Stimulated activated naive B cell treated with anti-CD40 and anti-IgM and Interleukin-4, amounts not matched to agents 10 μg/mL and 1 μg/mL and 100 μg/mL, for 72 hours (primary cell): ENCODE measurements at regions not wholly inside any gene's neighbourhood (a gene's known extent, or its start where the extent isn't known, plus 50 kb on each side); places are given as distances from the start of the nearest gene placed in this dataset.

ENCODE experiments used
- ATAC-seq, 2 donors: fragments of 150-1000 bp; cut with Tn5 transposase; replicated peaks; 2 replicates each; pipeline ENCODE4 v1.10.0; 2021; ENCODE audit warnings: moderate library complexity in 1 of 2
- DNase-seq: peaks from one replicate; pipeline ENCODE4 v3.0.0; 2021
- H3K27ac Mint-ChIP-seq: one replicate; pipeline ENCODE4 v1.8.0; 2022; ENCODE audit warnings: mild to moderate bottlenecking, mixed read lengths
- H3K27me3 Mint-ChIP-seq, 2 donors: one replicate each; pipeline ENCODE4 v1.8.0; 2022; ENCODE audit warnings: mixed read lengths in 2 of 2
- H3K36me3 Mint-ChIP-seq, 2 donors: one replicate each; pipeline ENCODE4 v1.8.0; 2022; ENCODE audit warnings: mixed read lengths in 2 of 2, mild to moderate bottlenecking in 1 of 2
- H3K4me1 Mint-ChIP-seq, 2 donors: one replicate each; pipeline ENCODE4 v1.8.0; 2022; ENCODE audit warnings: mixed read lengths in 2 of 2, mild to moderate bottlenecking in 1 of 2
- H3K4me3 Mint-ChIP-seq, 2 donors: one replicate each; pipeline ENCODE4 v1.8.0; 2022; ENCODE audit warnings: mild to moderate bottlenecking in 2 of 2, mixed read lengths in 2 of 2, moderate library complexity in 1 of 2
- H3K9me3 Mint-ChIP-seq, 2 donors: one replicate each; pipeline ENCODE4 v1.8.0; 2022; ENCODE audit warnings: mixed read lengths in 2 of 2, mild to moderate bottlenecking in 1 of 2

DNA sequence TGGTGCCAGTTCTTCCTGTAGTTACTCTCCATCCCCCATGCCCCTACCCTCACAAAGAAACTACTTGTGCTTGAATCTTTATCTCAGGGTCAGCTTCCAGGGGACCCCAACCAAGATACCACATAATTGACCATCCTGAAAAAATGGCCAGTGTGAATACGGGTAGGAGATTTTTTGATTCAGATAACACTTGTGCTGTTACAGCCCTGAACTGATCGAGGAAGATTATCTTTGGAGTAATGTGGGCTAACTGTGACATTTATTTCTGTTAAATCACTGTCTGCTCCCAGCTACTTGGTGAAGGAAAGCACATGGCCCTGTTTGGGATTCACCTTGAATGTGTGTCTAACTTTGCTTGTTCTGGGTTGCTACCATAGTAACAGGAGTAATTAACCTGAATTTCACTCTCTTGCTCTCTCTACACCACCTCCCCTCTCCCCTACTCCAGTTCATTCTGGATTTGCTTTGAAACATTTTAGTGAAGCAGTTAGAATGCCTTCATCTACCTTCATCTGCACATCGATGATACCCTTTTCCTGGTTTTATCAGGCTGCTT lies 219.6 kb upstream of the CHD6 start:
- H3K27ac Mint-ChIP-seq: no peak overlapping the region
- no peaks in the 10 kb centered on the region for H3K36me3 Mint-ChIP-seq
- DNase-seq (no peak), ATAC-seq (no peak)
- no peaks in the 10 kb centered on the region for H3K4me1 Mint-ChIP-seq
- H3K9me3 Mint-ChIP-seq: peaks cover 0 to 3% of the 10 kb centered on the region in 2 donors
- H3K27me3 Mint-ChIP-seq: peaks cover 0 to 11% of the 10 kb centered on the region in 2 donors
- H3K4me3 Mint-ChIP-seq: no peak overlapping the region

DNA sequence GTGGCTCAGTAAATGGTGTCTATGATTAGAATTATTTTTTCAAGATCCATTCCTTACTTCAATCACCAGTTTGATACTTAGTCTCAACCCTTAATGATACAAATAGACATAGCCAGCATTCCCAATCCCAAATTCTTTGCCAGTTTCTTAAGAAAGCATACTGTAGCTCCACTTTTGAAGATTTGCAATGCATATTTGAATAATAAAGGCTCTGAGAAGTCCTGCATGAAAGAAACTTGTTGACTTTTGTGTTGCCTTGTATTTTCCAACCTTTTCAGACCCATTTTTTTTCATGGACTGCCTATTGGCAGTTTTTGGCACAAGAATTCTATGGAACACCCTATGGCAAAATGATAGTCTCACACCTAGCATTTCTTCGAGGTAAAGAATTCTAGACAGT lies 215.6 kb upstream of the CHD6 start:
- peaks cover 3 to 6% of the 10 kb centered on the region in 2 donors for H3K9me3 Mint-ChIP-seq
- DNase-seq (no peak), ATAC-seq (no peak)
- peaks cover 0 to 4% of the 10 kb centered on the region in 2 donors for H3K27me3 Mint-ChIP-seq
- no peaks in the 10 kb centered on the region for H3K4me1 Mint-ChIP-seq
- no peaks in the 10 kb centered on the region for H3K36me3 Mint-ChIP-seq
- H3K27ac Mint-ChIP-seq: no peak overlapping the region
- no peak overlapping the region for H3K4me3 Mint-ChIP-seq

DNA sequence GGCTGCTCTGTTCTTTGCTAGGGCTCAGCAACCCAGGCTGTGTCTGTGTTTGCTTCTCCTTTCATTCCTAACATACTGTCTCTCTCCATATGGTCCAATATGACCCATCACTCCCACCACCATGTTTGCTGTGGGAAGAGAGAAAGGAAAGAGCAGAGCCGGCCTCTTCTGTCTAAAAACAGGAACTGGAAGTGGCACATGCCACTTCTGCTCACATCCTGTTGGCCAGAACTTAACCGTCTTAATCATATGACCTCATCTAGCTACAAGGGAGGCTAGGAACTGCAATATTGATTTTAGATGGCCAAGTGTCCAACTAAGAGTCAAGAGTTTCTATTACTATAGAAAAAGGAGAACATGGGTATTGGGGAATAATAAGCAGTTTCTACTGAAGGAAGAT lies 212.5 kb upstream of the CHD6 start:
- H3K9me3 Mint-ChIP-seq: peaks cover 3 to 6% of the 10 kb centered on the region in 2 donors
- H3K27ac Mint-ChIP-seq: no peak overlapping the region
- ATAC-seq (peak in 1 of 2 donors; percentile 50), DNase-seq (no peak)
- no peaks in the 10 kb centered on the region for H3K36me3 Mint-ChIP-seq
- no peaks in the 10 kb centered on the region for H3K4me1 Mint-ChIP-seq
- H3K27me3 Mint-ChIP-seq: peaks cover 0 to 8% of the 10 kb centered on the region in 2 donors
- no peak overlapping the region for H3K4me3 Mint-ChIP-seq

DNA sequence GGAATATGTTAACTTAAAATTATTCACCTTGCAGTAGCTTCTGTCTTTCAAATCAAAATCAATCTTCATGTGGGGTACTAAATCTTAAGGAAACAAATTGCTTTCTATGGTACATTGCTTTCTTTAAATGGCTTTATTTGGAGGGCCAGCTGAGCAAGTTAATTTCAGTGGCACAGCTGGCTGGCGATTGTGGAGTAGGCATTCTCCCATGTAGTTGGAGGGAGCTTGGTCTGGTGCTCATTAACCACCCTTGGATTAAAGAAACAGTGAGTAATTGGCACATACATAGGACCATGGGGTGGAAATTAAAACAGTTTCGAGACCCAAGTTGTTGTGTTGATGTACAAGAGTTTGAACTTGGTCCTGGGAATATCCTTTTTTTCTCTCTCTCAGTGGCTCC lies 201.3 kb upstream of the CHD6 start:
- H3K27ac Mint-ChIP-seq: no peak overlapping the region
- DNase-seq (no peak), ATAC-seq (no peak)
- peaks cover 0 to under 1% of the 10 kb centered on the region in 2 donors for H3K27me3 Mint-ChIP-seq
- H3K9me3 Mint-ChIP-seq: peaks cover under 1 to 4% of the 10 kb centered on the region in 2 donors
- no peak overlapping the region for H3K4me3 Mint-ChIP-seq
- H3K4me1 Mint-ChIP-seq: no peaks in the 10 kb centered on the region
- H3K36me3 Mint-ChIP-seq: no peaks in the 10 kb centered on the region

DNA sequence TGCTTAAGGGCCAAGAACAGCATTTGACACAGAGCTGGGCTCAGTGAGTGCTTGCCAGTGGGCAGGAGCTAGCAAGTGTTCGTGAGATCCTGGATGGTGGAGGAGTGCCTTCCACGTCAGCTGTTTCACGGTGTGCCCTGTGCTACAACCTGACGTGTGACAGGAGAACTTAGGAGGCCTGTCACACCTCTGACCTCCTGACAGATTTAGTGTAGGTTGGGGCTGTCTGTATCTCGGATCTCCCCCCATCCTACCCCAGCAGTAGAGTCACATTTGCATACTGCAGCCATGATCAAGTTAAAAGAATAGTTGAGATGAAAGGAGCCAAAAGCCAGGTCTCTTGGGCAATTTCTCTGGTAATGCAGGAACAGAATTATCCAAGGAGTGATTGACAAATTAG lies 200.8 kb upstream of the CHD6 start:
- Mint-ChIP-seq H3K4me1 (no peaks in the 10 kb centered on the region), H3K4me3 (no peak overlapping the region), H3K27ac (no peak overlapping the region), H3K36me3 (no peaks in the 10 kb centered on the region), H3K27me3 (no peaks in the 10 kb centered on the region), H3K9me3 (peaks cover 0 to 4% of the 10 kb centered on the region in 2 donors)
- no peak for DNase-seq
- ATAC-seq: no peak

DNA sequence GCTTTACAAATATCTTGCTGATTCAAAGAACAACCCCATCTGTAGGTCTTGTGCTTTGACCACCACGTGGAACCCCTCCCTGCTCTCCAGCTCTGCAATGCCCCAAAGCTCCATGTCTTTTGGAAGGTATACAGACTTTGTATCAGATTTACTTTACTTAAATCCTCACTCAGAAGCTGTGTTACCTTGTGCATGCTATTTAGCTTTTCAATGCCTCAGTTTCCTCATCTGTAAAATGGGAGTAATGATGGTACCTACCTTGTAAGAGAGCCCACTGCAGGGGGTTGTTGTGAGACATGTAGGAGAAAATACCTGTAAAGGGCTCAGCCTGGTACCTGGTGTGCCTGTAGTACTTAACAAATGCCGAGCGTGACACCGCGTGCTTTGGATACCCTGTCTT lies 200.2 kb upstream of the CHD6 start:
- ATAC-seq (no peak), DNase-seq (no peak)
- no peaks in the 10 kb centered on the region for H3K4me1 Mint-ChIP-seq
- no peak overlapping the region for H3K27ac Mint-ChIP-seq
- H3K36me3 Mint-ChIP-seq: no peaks in the 10 kb centered on the region
- no peak overlapping the region for H3K4me3 Mint-ChIP-seq
- no peaks in the 10 kb centered on the region for H3K27me3 Mint-ChIP-seq
- peaks cover 0 to 4% of the 10 kb centered on the region in 2 donors for H3K9me3 Mint-ChIP-seq

DNA sequence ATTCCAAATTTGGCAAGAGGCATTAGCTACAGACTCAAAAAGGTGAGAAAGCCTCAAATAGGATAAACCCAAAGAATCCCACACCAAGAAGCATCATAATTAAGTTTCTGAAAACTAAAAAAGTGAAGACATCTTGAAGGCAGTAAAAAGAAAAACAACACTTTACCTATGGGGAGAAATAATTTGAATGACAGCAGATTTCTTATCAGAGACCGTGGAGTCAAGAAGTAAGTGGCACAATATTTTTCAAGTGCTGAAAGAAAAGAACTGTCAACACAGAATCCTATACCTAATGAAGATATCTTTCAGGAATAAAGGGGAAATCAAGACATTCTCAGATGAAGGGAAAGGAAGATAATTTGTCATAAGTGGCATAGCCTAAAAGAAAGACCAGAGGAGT lies 193.3 kb upstream of the CHD6 start:
- no peak overlapping the region for H3K27ac Mint-ChIP-seq
- H3K4me1 Mint-ChIP-seq: no peaks in the 10 kb centered on the region

DNA sequence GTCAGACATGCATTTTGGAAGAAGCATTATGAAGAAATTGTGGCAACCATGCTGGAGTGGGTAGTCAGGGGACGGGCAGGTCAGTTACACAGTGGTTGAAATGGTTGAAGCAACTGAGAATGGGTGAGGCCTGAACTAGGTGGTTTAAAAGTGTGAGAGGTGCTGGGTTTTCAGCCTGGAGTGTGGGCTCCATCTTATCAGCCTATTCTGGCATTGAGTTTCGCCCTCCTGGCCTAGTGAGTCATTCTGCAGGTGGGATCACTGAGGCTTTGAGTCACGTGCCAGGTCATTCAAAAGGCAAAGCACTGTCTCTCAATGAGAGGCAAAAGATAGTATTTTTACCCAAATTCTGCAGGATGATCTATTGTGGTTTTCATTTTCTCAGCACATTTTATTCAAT lies 181.9 kb upstream of the CHD6 start:
- Mint-ChIP-seq H3K27me3 (peaks cover 0 to 11% of the 10 kb centered on the region in 2 donors), H3K27ac (no peak overlapping the region), H3K36me3 (no peaks in the 10 kb centered on the region), H3K4me1 (no peaks in the 10 kb centered on the region), H3K4me3 (no peak overlapping the region), H3K9me3 (no peaks in the 10 kb centered on the region)
- ATAC-seq (no peak), DNase-seq (no peak)

More for the DNA sequence above, 193.3 kb upstream of the CHD6 start:
- H3K36me3 Mint-ChIP-seq: no peaks in the 10 kb centered on the region
- no peak for ATAC-seq
- no peak for DNase-seq
- H3K9me3 Mint-ChIP-seq: peaks cover 10 to 11% of the 10 kb centered on the region in 2 donors
- no peaks in the 10 kb centered on the region for H3K27me3 Mint-ChIP-seq
- no peak overlapping the region for H3K4me3 Mint-ChIP-seq

DNA sequence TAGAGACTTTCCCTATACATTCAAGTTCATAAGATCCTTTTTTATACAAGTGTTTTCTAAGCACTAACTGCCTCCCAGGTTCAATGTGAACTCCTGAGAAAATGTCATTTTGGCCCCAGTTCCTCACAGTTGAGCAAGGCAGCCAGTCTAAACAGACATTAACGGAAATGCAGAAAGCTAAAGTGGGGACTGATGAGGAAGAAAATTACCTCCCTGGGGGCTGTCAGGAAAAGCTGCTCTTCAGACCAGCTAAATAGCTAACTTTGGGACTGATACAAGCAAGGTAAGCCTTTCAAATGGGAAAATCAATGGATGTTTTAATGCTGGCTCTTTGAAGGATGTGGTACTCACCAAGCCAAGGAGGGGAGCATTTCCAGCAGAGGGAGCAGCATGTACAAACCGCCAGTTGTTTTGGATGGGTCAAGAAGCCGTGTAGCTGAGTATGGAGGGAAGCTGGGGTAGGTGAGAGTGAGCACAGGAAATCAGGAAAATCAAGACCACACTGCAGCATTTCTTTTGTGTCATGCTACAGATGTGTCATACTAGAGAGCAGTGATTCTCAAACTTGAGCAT lies 180.8 kb upstream of the CHD6 start:
- H3K9me3 Mint-ChIP-seq: no peaks in the 10 kb centered on the region
- no peak for ATAC-seq
- H3K4me3 Mint-ChIP-seq: no peak overlapping the region
- no peaks in the 10 kb centered on the region for H3K4me1 Mint-ChIP-seq
- peaks cover 0 to 11% of the 10 kb centered on the region in 2 donors for H3K27me3 Mint-ChIP-seq
- no peak overlapping the region for H3K27ac Mint-ChIP-seq
- H3K36me3 Mint-ChIP-seq: no peaks in the 10 kb centered on the region
- DNase-seq: no peak

DNA sequence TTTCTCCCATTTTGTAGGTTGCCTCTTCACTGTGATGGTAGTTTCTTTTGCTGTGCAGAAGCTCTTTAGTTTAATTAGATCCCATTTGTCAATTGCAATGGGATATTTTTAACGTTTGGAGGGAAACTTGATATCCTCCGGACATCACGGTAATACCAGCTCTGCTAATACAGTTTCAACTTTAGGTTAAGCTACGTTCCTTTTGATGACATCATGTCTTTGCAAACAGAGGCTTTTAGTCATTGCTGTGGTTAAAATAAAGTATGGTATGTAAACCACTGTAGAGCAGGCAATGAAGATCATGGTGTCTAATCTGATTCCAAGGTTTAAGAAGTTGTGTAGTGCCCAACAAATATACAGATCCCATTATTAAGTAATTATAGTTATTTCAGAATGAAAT lies 168.0 kb upstream of the CHD6 start:
- Mint-ChIP-seq H3K36me3 (no peaks in the 10 kb centered on the region), H3K9me3 (no peaks in the 10 kb centered on the region), H3K27me3 (no peaks in the 10 kb centered on the region), H3K4me3 (no peak overlapping the region), H3K4me1 (no peaks in the 10 kb centered on the region), H3K27ac (no peak overlapping the region)
- DNase-seq (no peak), ATAC-seq (no peak)

DNA sequence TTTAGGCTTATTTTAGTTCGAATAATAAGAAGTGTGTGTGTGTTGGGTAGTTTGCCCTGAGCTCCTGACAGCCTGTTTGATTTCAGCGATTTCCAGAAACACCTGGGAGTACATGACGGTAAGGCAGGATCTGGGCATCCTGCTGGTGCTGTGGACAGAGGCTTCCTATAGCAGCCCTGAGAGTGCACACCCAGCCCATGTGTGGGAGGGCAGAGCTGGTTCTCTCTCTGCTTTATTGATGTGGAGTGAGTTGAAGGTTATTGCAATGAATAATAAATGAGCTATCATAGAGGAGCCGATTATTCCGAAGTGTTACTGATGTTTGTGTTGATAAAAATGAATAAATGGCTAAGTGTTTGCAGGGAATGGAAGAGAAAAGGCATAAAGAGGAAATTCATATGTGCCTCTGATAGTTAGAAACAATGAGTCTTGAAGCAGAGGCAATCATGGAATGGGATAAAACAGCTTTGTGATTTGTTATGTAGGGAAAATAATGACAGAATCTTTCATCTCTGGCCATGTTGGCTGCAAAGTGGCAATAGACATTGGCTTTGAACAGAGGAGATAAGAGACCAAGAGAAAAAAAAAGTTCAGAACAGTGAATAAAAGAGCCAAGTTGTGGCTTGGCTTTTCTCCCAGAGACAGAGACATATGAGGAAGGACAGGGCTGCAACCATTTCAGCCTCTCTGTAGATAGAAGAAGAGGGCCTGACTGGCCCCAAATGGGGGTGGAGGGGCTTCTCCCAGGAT lies 166.2 kb upstream of the CHD6 start:
- no peaks in the 10 kb centered on the region for H3K36me3 Mint-ChIP-seq
- H3K27me3 Mint-ChIP-seq: no peaks in the 10 kb centered on the region
- no peak for ATAC-seq
- H3K27ac Mint-ChIP-seq: no peak overlapping the region
- H3K9me3 Mint-ChIP-seq: no peaks in the 10 kb centered on the region
- no peak overlapping the region for H3K4me3 Mint-ChIP-seq
- no peak for DNase-seq
- H3K4me1 Mint-ChIP-seq: no peaks in the 10 kb centered on the region

DNA sequence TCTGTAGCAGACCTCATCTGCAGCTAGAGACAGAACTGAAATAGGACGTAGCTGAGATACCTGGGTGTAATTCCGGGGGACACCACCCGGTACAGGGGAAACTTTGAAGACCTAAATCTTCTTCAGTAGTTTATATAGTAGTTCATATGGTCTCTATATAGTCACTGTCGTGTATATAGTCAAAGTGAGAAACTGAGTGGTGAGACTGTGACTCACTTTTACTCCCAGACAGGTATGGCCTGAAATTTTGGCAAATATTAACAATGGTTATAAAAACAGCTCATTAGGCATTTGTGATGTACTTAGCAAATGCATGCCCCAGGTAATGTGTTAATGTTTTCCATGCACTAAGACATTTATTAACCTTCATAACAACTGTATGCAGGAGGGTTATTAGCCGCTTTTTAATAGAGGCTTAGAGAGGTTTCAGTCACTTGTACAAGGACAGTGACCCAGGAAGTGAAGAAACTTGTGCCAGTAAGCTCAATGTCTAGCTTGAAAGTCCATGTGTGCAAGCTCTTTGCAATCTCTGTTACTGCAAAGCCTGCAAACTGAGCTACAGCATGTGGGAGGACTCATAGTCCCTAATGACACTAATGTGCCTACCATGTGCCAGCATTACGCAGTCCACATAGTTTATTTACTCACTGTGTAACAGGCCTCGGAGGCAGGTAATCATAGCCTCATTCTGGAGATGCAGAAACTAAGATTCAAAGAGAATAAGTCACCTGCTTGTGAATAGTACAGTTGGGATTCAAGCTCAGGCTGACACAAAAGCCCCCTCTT lies 165.4 kb upstream of the CHD6 start:
- no peak for ATAC-seq

DNA sequence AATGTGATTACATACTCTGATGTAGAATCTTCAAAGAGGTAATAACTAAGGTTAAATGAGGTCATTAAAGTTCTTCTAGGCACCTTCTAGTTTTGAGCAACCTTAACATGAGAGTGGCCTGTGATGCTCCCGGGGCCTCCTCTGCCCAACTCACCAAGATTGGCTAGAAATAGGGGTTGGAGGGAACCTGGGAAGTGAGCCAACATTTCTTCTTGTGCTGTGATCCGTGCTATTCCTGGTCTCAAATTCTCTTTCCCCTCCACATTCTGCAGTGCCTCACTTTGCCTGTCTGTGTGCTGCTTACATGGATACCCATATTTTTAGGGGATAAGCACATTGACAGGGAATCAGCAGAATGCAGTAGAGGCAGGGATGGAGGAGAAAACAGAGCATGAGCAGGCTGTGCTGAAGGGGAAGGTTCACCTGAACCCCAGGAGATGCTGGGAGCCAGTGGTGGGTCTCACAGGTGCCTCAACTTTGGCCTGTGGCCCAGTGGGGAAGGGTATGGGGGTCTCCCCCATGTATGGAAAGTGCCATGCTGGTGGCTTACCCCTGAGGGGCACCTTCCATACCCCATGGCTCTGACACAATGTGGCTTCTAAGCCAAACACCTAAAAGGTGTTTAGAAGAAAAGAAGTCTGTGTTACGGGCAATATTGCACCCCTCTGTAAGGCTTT lies 164.7 kb upstream of the CHD6 start:
- H3K9me3 Mint-ChIP-seq: no peaks in the 10 kb centered on the region
- H3K4me1 Mint-ChIP-seq: no peaks in the 10 kb centered on the region
- no peak for DNase-seq
- no peak for ATAC-seq
- H3K36me3 Mint-ChIP-seq: no peaks in the 10 kb centered on the region
- peaks cover 0 to 5% of the 10 kb centered on the region in 2 donors for H3K27me3 Mint-ChIP-seq
- no peak overlapping the region for H3K27ac Mint-ChIP-seq
- H3K4me3 Mint-ChIP-seq: no peak overlapping the region

More for the DNA sequence above, 165.4 kb upstream of the CHD6 start:
- H3K4me3 Mint-ChIP-seq: no peak overlapping the region
- H3K27ac Mint-ChIP-seq: no peak overlapping the region
- no peaks in the 10 kb centered on the region for H3K36me3 Mint-ChIP-seq
- H3K9me3 Mint-ChIP-seq: no peaks in the 10 kb centered on the region
- H3K4me1 Mint-ChIP-seq: no peaks in the 10 kb centered on the region
- peaks cover 0 to 4% of the 10 kb centered on the region in 2 donors for H3K27me3 Mint-ChIP-seq
- no peak for DNase-seq

DNA sequence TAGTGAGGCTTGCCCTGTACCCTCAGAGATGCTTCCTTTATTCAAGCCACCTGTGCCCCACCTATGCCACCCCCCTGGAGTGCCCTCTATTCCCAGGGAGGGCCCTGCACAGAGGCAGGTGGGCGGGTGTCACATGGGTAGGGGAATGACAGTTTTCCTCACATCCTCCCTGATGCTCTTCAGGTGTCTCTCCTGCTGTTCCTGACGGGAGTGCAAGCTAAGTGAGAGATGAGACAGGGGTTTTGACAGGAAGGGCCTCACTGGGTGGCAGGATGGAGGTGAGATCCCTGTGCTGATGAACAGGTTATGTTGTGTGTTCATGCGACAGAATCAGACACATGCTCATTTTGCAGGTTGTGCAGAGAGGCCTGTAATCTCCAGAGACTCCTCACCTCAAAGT lies 164.1 kb upstream of the CHD6 start:
- no peak for ATAC-seq
- no peak for DNase-seq
- Mint-ChIP-seq H3K27me3 (peaks cover 0 to 5% of the 10 kb centered on the region in 2 donors), H3K27ac (no peak overlapping the region), H3K9me3 (peaks cover 0 to 2% of the 10 kb centered on the region in 2 donors), H3K4me1 (no peaks in the 10 kb centered on the region), H3K36me3 (no peaks in the 10 kb centered on the region), H3K4me3 (no peak overlapping the region)
